Transverse colon (tissue), 4 donors: ENCODE measurements at regions not wholly inside any gene's neighbourhood (a gene's known extent, or its start where the extent isn't known, plus 50 kb on each side); places are given as distances from the start of the nearest gene placed in this dataset.

ENCODE experiments used
- CTCF ChIP-seq, 5 experiments: fragments of 200-600 bp in 3 of 5; fragments of 450-650 bp in 2 of 5; sonication (generic) in 3 of 5; IDR thresholded peaks; 1 replicate in 2 of 5; 2 replicates in 3 of 5; pipeline ENCODE4 v1.5.1; 2016 to 2017; ENCODE audit warnings: antibody characterized with exemption in 5 of 5, inconsistent platforms in 3 of 5, mild to moderate bottlenecking in 2 of 5, moderate library complexity in 1 of 5
- POLR2A ChIP-seq: fragments of 450-650 bp; IDR thresholded peaks from one replicate; pipeline ENCODE4 v1.6.1; 2016; ENCODE audit warnings: antibody characterized with exemption, mild to moderate bottlenecking, moderate library complexity
- POLR2AphosphoS5 ChIP-seq, 3 donors: sonication (generic); formaldehyde crosslinking; IDR thresholded peaks; one replicate each; pipeline ENCODE4 v1.6.1; 2016; ENCODE audit warnings: antibody characterized with exemption in 3 of 3

- TF ChIP-seq POLR2A, result no peak
- no peak for TF ChIP-seq CTCF (IDR thresholded peaks at IDR 0.05)
- TF ChIP-seq POLR2AphosphoS5 (IDR thresholded peaks at IDR 0.05), result no peak
Measured at GRCh38 chr5:111013011-111013410, 58.5 kb upstream of the TSLP start.
